Vagina (tissue), 2 donors: ENCODE measurements at regions not wholly inside any gene's neighbourhood (a gene's known extent, or its start where the extent isn't known, plus 50 kb on each side); places are given as distances from the start of the nearest gene placed in this dataset.

ENCODE experiments used
- CTCF ChIP-seq, 3 experiments: fragments of 450-650 bp in 2 of 3; fragments of 200-600 bp in 1 of 3; sonication (generic) in 1 of 3; IDR thresholded peaks; one replicate each; pipeline ENCODE4 v1.5.1; 2017 to 2019; ENCODE audit warnings: antibody characterized with exemption in 3 of 3, mild to moderate bottlenecking in 2 of 3, moderate library complexity in 2 of 3
- POLR2A ChIP-seq, 2 donors: fragments of 450-650 bp; IDR thresholded peaks; one replicate each; pipeline ENCODE4 v1.6.1; 2017; ENCODE audit warnings: antibody characterized with exemption in 2 of 2, mild to moderate bottlenecking in 2 of 2, moderate library complexity in 2 of 2
- POLR2AphosphoS5 ChIP-seq, 2 donors: sonication (generic); formaldehyde crosslinking; IDR thresholded peaks; one replicate each; pipeline ENCODE4 v1.9.0; 2017; ENCODE audit warnings: antibody characterized with exemption in 2 of 2, mild to moderate bottlenecking in 2 of 2, low read depth in 1 of 2; ENCODE audit not compliant: insufficient read depth in 1 of 2

- TF ChIP-seq CTCF (IDR thresholded peaks at IDR 0.05) (no peak), POLR2AphosphoS5 (IDR thresholded peaks at IDR 0.05; ENCODE audit: insufficient read depth in 1 of 2, low read depth in 1 of 2) (no peak), POLR2A (IDR thresholded peaks at IDR 0.05) (no peak)
Measured at GRCh38 chr18:66731890-66732289, 128.0 kb upstream of the CDH19 start.
